ENCODE measurements at regions not wholly inside any gene's neighbourhood (a gene's known extent, or its start where the extent isn't known, plus 50 kb on each side); places are given as distances from the start of the nearest gene placed in this dataset.

GRCh38 chr14:85248881-85249635 is 280.9 kb upstream of the FLRT2 start:
- H3K27ac ChIP-seq (ENCODE audit: low read depth, low read length, poor library complexity, severe bottlenecking): no peak overlapping the region
- H3K4me3 ChIP-seq (ENCODE audit: low read depth, low read length, poor library complexity, severe bottlenecking): no peak overlapping the region
- BruUV-seq (replicated peaks): no TSS peak
- no peaks in the 10 kb centered on the region for H3K9me3 ChIP-seq (ENCODE audit: low read length)
- DNase-seq (ENCODE audit: low spot score): no peak
- no peak overlapping the region for H2AFZ ChIP-seq (ENCODE audit: low read length)
- H3K36me3 ChIP-seq (ENCODE audit: insufficient read depth, low read length): no peaks in the 10 kb centered on the region
- no peaks in the 10 kb centered on the region for H3K79me2 ChIP-seq (ENCODE audit: insufficient read depth, low read depth, low read length)
- H3K4me2 ChIP-seq (ENCODE audit: low read length): no peak overlapping the region
- TF ChIP-seq CTCF (conservative IDR thresholded peaks at IDR 0.05; ENCODE audit: low read length): no peak
- no peak for TF ChIP-seq EZH2phosphoT487 (IDR thresholded peaks at IDR 0.05; ENCODE audit: borderline replicate concordance, low read depth, low read length)
- no peaks in the 10 kb centered on the region for H4K20me1 ChIP-seq (ENCODE audit: insufficient read depth, low read length)
- no peaks in the 10 kb centered on the region for H3K9me2 ChIP-seq (ENCODE audit: insufficient read depth, low read length)
- ChIA-PET POLR2A (interaction anchor here (0.7 kb wide), 1 partner anchor 202 kb away, joined by 3 read pairs; no protein-coding TSS in a partner anchor), CTCF (ENCODE audit: unreplicated experiment) (no interaction called here)
- intact Hi-C loops (cut with micrococcal nuclease; ENCODE audit: unreplicated experiment): no loop called here
- no peaks in the 10 kb centered on the region for H3K4me1 ChIP-seq (ENCODE audit: insufficient read depth, low read length, poor library complexity, severe bottlenecking)

- intact Hi-C loops (cut with micrococcal nuclease; ENCODE audit: unreplicated experiment): no loop called here
- H3K79me2 ChIP-seq (ENCODE audit: insufficient read depth, low read depth, low read length): no peaks in the 10 kb centered on the region
- no peaks in the 10 kb centered on the region for H4K20me1 ChIP-seq (ENCODE audit: insufficient read depth, low read length)
- H3K9me3 ChIP-seq (ENCODE audit: low read length): no peaks in the 10 kb centered on the region
- H3K4me2 ChIP-seq (ENCODE audit: low read length): no peak overlapping the region
- DNase-seq (ENCODE audit: low spot score): no peak
- H3K4me1 ChIP-seq (ENCODE audit: insufficient read depth, low read length, poor library complexity, severe bottlenecking): no peaks in the 10 kb centered on the region
- no peak overlapping the region for H2AFZ ChIP-seq (ENCODE audit: low read length)
- POLR2A ChIA-PET: no interaction called here
- no peak for TF ChIP-seq EZH2phosphoT487 (IDR thresholded peaks at IDR 0.05; ENCODE audit: borderline replicate concordance, low read depth, low read length)
- no peak for TF ChIP-seq CTCF (conservative IDR thresholded peaks at IDR 0.05; ENCODE audit: low read length)
- no peaks in the 10 kb centered on the region for H3K36me3 ChIP-seq (ENCODE audit: insufficient read depth, low read length)
- CTCF ChIA-PET (ENCODE audit: unreplicated experiment): no interaction called here
- H3K4me3 ChIP-seq (ENCODE audit: low read depth, low read length, poor library complexity, severe bottlenecking): no peak overlapping the region
- BruUV-seq (replicated peaks): no TSS peak
- H3K9me2 ChIP-seq (ENCODE audit: insufficient read depth, low read length): no peaks in the 10 kb centered on the region
- no peak overlapping the region for H3K27ac ChIP-seq (ENCODE audit: low read depth, low read length, poor library complexity, severe bottlenecking)
Measured at GRCh38 chr14:85250414-85251189, 279.3 kb upstream of the FLRT2 start.

GRCh38 chr14:85252011-85252410 is 277.9 kb upstream of the FLRT2 start:
- no TSS peak for BruUV-seq (replicated peaks)
- H2AFZ ChIP-seq (ENCODE audit: low read length): no peak overlapping the region

More at GRCh38 chr14:85252011-85252410, 277.9 kb upstream of the FLRT2 start:
- ChIA-PET POLR2A (interaction anchor here (0.6 kb wide), 1 partner anchor 324 kb away, joined by 3 read pairs; no protein-coding TSS in a partner anchor), CTCF (ENCODE audit: unreplicated experiment) (no interaction called here)
- Histone ChIP-seq H3K4me1 (ENCODE audit: insufficient read depth, low read length, poor library complexity, severe bottlenecking) (no peaks in the 10 kb centered on the region), H4K20me1 (ENCODE audit: insufficient read depth, low read length) (no peaks in the 10 kb centered on the region), H3K4me2 (ENCODE audit: low read length) (no peak overlapping the region), H3K4me3 (ENCODE audit: low read depth, low read length, poor library complexity, severe bottlenecking) (no peak overlapping the region), H3K9me2 (ENCODE audit: insufficient read depth, low read length) (no peaks in the 10 kb centered on the region), H3K79me2 (ENCODE audit: insufficient read depth, low read depth, low read length) (no peaks in the 10 kb centered on the region), H3K36me3 (ENCODE audit: insufficient read depth, low read length) (no peaks in the 10 kb centered on the region), H3K9me3 (ENCODE audit: low read length) (no peaks in the 10 kb centered on the region), H3K27ac (ENCODE audit: low read depth, low read length, poor library complexity, severe bottlenecking) (no peak overlapping the region)
- no peak for DNase-seq (ENCODE audit: low spot score)
- TF ChIP-seq EZH2phosphoT487 (IDR thresholded peaks at IDR 0.05; ENCODE audit: borderline replicate concordance, low read depth, low read length) (no peak), CTCF (conservative IDR thresholded peaks at IDR 0.05; ENCODE audit: low read length) (no peak)
- intact Hi-C loops (cut with micrococcal nuclease; ENCODE audit: unreplicated experiment): no loop called here

Measured in OCI-LY7 (cell line).